DMS79 treated with DMSO at 0.1 percent for 48 hours (cell line): ENCODE measurements at regions not wholly inside any gene's neighbourhood (a gene's known extent, or its start where the extent isn't known, plus 50 kb on each side); places are given as distances from the start of the nearest gene placed in this dataset.

ENCODE experiments used
- DNase-seq: peaks from one replicate; lab custom pipeline; 2025; lab: John Stamatoyannopoulos, UW

DNA sequence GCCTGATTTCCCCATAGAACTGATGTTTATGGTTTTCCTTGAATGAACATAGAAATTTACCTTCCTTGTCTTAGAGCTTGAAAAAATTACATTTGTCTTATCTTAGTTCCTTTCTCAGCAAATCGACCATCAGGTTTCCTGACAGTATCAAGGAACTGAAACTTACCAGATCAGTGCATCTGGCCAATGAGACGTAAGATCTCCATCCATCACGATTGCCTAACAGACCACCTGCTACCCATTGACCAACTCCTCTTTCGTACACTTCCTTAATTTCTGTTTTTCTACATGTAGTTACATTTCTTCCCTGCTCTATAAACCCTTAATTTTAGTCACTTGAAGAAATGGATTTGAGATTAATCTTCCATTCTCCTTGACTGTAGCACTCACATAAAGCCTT lies 57.4 kb upstream of the TMPRSS15 start:
- no peak for DNase-seq

DNA sequence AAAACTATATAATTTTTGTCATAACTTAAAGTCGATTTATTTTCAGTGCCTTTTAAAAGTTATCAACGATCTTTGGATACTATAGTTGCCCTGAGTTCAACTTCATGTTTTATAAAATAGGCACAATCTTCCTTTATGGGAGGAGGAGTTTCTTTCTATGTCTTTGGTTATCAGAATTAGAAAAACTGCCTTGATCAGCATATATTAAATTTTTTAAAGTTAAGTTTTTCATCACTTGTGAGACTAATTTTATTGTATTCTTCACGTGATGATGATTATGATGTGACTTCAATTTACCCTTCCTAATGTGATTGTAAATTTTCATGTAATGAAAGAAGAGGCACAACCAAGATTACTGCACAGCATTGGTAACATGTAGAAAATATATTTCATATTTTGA lies 58.2 kb upstream of the TMPRSS15 start:
- DNase-seq: no peak

- DNase-seq: no peak
Measured at GRCh38 chr21:18467715-18468114, 64.1 kb upstream of the TMPRSS15 start.

- DNase-seq: no peak
Measured at GRCh38 chr21:18468790-18469189, 65.2 kb upstream of the TMPRSS15 start.

DNA sequence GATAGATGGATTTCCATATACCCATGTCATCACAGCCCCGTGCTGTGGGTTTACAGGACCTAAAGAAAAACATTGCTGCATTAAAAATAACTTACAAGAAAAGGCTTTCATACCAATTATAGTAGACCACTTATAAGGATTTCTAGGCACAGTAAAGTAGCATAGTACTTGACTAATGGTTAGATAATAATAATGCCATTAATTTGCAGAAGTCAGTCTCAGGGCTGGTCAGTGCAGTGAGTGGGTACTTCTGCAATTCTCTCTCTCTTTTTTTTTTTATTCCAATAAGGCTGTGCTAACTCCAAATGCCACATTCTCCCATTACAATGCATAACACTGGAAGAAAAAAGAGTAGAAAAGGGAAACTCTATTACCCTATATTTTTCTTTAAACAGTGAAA lies 73.1 kb upstream of the TMPRSS15 start:
- no peak for DNase-seq

- DNase-seq: no peak
Measured at GRCh38 chr21:18477043-18477442, 73.5 kb upstream of the TMPRSS15 start.

GRCh38 chr21:18478513-18478912 lies 74.9 kb upstream of the TMPRSS15 start:
- DNase-seq: no peak

GRCh38 chr21:18488252-18488651 lies 84.7 kb upstream of the TMPRSS15 start:
- DNase-seq: no peak

DNA sequence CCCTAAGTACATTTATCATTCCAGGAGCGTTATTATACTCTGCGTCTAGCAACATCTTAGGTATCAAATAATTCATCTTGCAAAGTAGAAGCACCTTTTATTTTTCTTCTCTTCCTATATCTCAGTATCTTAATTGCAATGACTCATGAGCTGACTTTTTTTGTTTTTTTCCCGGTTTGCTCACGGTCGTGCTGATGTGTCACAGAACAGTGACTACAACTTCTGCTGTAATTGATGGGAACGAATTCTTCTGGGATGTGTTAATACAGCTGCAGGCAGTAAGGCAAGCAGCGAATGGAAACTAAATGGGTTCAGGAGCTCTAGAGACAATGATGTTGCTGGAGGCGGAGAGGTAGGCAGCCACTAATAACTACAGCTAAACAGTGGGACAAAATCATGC lies 89.8 kb upstream of the TMPRSS15 start:
- DNase-seq: no peak

DNA sequence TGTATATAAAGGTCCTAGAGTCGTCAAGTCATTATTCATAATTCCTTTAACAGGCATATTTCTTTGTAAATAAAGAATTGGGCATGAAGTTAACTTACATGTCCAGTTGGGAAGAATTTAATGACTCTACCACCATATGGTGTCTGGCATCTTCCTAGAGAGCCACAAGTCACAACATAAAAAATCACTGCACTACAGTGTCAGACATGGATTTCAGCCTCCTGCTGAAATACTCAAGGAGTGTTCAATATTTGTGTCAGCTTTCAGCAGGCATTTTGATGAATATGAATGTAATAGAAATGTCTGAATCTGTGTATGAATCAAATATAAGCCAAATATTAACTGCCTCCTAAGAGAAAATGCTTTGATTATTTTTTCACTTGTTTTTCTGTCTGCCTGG lies 91.9 kb upstream of the TMPRSS15 start:
- DNase-seq: no peak

- DNase-seq: no peak
Measured at GRCh38 chr21:18498431-18498830, 94.8 kb upstream of the TMPRSS15 start.

DNA sequence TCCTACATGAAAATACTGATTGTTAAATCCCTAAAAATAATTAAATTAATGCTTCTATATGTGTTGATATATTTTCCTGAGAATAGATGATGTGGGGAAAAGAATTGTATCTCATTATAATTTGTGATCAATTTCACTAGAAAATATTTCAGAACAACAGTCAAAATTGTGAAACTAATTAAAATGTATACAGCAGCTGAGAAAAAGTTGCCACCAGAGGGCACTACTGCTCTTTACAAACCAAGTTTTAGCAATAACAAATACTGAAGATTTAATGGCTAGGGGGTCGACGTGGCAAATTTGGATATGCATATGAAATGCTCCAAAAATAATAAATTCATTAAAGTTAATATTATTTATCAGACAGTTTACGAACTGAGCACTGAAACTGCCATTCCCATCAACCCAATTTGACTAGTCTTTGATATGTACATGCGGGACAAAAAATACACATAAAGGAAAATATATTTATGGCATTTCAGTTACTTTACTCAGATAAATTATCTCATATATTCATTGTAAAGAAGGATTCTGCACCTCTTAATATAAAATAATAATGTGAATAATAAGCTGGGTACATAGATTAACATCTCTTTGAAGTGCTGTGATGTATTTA lies 96.3 kb upstream of the TMPRSS15 start:
- DNase-seq: no peak

DNA sequence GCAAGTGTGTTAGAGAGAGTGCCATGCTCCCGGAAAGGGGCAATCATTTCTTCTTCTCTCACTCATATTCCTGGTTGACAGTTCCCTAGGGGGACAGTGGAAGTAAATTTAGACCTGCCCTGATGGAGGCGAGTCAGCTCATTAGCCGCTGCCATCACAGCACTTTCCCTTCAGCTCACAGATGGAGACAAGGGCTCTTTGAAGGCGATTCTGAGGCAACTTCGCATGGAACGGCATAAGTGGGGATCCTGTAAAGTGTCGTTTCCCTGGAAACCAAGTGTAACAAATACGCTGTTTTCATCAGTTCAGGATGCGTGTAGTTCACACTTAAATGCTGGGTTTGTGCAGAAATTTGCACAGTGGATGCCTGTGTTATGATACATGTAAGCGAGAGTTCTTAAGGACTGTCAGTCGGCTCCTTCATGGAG lies 114.5 kb upstream of the TMPRSS15 start:
- DNase-seq: no peak

- DNase-seq: no peak
Measured at GRCh38 chr21:18521204-18521603, 117.6 kb upstream of the TMPRSS15 start.

- DNase-seq: peak; percentile 30
Measured at GRCh38 chr21:18522181-18522972, 118.8 kb upstream of the TMPRSS15 start.

DNA sequence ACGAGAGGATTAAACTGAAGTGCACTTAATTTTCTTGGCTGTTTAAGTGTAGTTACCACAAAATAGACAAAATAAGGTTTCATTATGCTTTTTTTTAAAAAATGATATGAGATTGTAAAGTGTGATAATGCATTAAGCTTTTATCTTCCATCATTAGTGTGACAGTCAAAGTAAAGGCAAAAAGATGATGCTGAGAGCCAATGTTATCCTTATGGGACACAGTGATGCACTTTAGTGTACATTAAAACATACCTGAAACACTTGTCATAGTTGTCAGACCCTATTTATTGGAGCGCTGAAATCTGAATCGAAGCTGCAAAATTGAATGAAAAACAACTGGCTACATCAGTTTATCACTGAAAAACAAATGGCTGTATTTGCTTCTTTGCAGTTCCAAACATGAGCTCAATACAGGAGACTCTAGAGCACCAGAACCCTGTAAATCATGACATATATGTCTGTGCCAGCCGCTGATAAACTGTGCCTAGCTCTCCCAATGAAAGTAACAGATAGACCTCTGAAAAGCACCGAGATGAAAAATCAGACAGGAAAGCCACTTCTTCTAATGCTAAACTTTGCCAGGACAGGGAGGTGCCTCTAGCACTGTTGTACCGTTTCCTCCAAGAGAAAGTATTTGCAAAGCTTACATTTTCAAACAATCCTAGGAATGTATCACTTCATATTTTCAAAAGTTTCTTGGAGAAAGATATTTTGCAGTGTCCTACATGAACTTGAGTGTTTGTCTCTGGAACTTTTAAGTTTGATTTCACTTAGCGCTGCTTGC lies 120.7 kb upstream of the TMPRSS15 start:
- peak; percentile 67 for DNase-seq

- no peak for DNase-seq
Measured at GRCh38 chr21:18529254-18529653, 125.7 kb upstream of the TMPRSS15 start.

DNA sequence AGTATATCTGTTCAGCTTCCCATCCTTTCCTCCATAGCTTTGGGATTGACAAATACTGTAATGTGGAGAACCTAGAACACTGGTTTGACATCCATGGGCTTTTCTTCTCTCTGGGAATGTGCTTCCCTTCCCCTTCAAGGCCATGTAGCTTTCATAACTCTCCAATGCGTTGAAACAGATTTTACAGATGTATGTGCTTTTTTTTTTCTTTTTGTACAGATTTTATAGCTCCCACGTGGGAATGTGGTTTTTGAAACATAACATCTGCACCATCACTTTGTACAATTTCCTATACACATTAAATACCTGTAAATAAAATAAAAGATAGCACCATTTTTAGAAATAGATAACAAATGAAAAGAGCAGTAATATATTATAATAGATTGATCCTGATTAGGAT lies 138.5 kb upstream of the TMPRSS15 start:
- no peak for DNase-seq

DNA sequence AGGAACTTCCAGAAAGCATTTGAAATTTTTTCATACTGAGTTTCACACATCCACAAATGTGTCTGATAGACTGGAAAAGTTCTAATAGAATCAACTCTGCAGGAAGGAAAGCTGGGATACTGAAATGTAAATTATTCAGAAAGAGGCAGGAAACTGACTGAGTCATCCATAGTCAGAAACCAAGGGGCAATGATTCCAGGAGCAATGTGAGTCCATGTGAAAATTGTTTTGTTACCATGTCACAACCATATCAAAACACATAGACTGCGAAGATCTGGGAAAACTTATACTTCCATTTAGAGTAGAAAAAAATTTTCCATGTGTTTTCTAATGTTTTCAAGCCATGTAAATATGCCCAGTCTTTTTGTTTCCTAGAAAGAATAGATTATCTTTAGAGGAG lies 142.3 kb upstream of the TMPRSS15 start:
- DNase-seq: no peak

- DNase-seq: no peak
Measured at GRCh38 chr21:18547347-18547746, 143.8 kb upstream of the TMPRSS15 start.

DNA sequence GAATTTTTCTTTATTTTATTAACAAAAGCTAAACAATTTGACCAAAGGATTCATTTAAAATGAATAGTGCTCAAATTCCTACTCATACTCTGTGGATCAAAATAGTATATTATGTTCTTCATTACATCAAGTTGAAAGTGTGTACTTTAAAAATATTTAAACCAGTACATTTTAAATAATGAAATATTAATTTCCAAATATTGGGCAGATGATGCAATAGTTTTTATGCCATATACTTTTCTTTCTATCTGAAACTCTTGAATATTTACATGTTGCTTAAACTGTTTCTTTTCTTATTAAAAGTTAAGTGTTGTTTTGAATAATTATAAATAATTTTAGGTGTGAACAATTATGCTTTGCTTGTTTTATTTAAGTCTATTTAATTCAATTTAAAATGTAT lies 144.7 kb upstream of the TMPRSS15 start:
- no peak for DNase-seq

- no peak for DNase-seq
Measured at GRCh38 chr21:18549214-18549905, 145.8 kb upstream of the TMPRSS15 start.
